ENCODE measurements at regions not wholly inside any gene's neighbourhood (a gene's known extent, or its start where the extent isn't known, plus 50 kb on each side); places are given as distances from the start of the nearest gene placed in this dataset.

DNA sequence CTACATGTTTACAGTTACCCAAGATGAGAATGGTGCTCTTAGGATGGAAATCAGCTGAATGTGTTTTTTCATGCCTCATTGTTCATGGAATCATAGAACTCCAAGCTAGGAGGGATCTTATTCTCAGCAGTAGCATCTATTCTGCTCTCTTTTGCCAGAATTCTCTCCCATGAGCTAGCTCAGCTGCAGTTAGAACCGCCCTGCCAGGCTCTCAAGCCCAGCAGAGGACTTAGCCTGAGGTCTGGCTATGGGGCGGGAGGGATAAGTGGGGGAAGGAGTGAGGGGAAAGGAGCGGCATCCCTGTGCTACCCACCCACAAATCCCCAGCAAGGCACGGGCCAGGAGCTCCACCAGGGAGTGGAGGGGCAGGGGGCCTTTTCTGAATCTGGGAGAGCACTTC lies 120.7 kb upstream of the PLXNA4 start:
- Histone ChIP-seq H3K79me2 (no peaks in the 10 kb centered on the region), H3K4me3 (ENCODE audit: low read depth, low read length) (no peak overlapping the region), H3K27me3 (ENCODE audit: control insufficient read depth, insufficient read depth, low read length) (no peaks in the 10 kb centered on the region), H3K9ac (no peak overlapping the region), H3K9me3 (ENCODE audit: control insufficient read depth, low read length) (no peaks in the 10 kb centered on the region), H3K27ac (no peak overlapping the region), H3K36me3 (ENCODE audit: control insufficient read depth, insufficient read depth, low read length) (no peaks in the 10 kb centered on the region), H3K4me2 (ENCODE audit: low read length) (no peak overlapping the region), H3K4me1 (no peaks in the 10 kb centered on the region), H2AFZ (no peak overlapping the region)
- TF ChIP-seq, protein P1, sequence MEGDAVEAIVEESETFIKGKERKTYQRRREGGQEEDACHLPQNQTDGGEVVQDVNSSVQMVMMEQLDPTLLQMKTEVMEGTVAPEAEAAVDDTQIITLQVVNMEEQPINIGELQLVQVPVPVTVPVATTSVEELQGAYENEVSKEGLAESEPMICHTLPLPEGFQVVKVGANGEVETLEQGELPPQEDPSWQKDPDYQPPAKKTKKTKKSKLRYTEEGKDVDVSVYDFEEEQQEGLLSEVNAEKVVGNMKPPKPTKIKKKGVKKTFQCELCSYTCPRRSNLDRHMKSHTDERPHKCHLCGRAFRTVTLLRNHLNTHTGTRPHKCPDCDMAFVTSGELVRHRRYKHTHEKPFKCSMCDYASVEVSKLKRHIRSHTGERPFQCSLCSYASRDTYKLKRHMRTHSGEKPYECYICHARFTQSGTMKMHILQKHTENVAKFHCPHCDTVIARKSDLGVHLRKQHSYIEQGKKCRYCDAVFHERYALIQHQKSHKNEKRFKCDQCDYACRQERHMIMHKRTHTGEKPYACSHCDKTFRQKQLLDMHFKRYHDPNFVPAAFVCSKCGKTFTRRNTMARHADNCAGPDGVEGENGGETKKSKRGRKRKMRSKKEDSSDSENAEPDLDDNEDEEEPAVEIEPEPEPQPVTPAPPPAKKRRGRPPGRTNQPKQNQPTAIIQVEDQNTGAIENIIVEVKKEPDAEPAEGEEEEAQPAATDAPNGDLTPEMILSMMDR (IDR thresholded peaks at IDR 0.05) = no peak

DNA sequence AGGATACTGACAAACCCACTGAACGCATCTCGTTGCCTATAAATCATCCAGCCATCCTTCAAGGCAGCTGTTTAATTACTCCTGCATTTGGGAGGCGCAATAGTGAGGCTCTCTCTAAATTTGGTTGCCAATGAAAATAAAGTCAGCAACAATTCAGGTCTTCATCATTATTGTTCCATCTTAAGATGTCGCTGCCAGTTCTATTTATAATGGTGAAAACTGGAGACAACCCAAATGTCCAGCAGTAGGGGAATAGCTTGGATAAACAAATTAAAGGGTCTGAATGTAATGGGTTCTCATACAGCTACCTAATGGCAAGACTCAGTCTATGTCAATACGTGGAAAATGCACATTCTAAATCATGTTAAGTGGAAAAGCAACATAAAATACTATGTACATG lies 120.1 kb upstream of the PLXNA4 start:
- H3K9ac ChIP-seq = no peak overlapping the region
- no peaks in the 10 kb centered on the region for H3K9me3 ChIP-seq (ENCODE audit: control insufficient read depth, low read length)
- TF ChIP-seq, protein P1 (IDR thresholded peaks at IDR 0.05) = no peak
- no peaks in the 10 kb centered on the region for H3K79me2 ChIP-seq
- H2AFZ ChIP-seq = no peak overlapping the region
- no peaks in the 10 kb centered on the region for H3K36me3 ChIP-seq (ENCODE audit: control insufficient read depth, insufficient read depth, low read length)
- H3K4me1 ChIP-seq = no peaks in the 10 kb centered on the region
- no peak overlapping the region for H3K27ac ChIP-seq
- no peak overlapping the region for H3K4me2 ChIP-seq (ENCODE audit: low read length)
- no peak overlapping the region for H3K4me3 ChIP-seq (ENCODE audit: low read depth, low read length)
- H3K27me3 ChIP-seq (ENCODE audit: control insufficient read depth, insufficient read depth, low read length) = no peaks in the 10 kb centered on the region

DNA sequence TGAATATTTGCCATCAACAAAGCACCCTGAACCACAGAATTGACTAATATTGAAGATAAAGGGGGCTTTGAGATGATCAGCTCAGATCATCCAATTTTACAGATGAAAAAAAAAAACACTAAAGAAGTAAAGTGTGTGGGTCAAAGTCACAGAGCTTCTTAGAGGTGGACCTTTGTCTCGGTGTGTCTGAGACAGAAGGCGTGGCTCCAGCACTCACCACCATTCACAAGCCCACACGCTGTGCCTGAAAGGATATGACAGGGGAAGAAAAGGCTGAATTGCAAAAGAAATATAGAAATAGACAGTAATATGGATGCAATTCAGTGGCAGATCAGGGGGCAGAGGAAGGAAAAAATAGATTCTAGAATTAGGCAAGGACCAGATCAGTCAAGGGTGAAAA lies 114.9 kb upstream of the PLXNA4 start:
- H3K4me3 ChIP-seq (ENCODE audit: low read depth, low read length) = no peak overlapping the region
- H3K4me1 ChIP-seq = no peaks in the 10 kb centered on the region
- no peaks in the 10 kb centered on the region for H3K9me3 ChIP-seq (ENCODE audit: control insufficient read depth, low read length)
- no peaks in the 10 kb centered on the region for H3K36me3 ChIP-seq (ENCODE audit: control insufficient read depth, insufficient read depth, low read length)
- no peaks in the 10 kb centered on the region for H3K79me2 ChIP-seq
- no peak overlapping the region for H3K4me2 ChIP-seq (ENCODE audit: low read length)
- H2AFZ ChIP-seq = no peak overlapping the region
- TF ChIP-seq, protein P1 (IDR thresholded peaks at IDR 0.05) = no peak
- no peak overlapping the region for H3K27ac ChIP-seq
- H3K27me3 ChIP-seq (ENCODE audit: control insufficient read depth, insufficient read depth, low read length) = no peaks in the 10 kb centered on the region
- H3K9ac ChIP-seq = no peak overlapping the region

DNA sequence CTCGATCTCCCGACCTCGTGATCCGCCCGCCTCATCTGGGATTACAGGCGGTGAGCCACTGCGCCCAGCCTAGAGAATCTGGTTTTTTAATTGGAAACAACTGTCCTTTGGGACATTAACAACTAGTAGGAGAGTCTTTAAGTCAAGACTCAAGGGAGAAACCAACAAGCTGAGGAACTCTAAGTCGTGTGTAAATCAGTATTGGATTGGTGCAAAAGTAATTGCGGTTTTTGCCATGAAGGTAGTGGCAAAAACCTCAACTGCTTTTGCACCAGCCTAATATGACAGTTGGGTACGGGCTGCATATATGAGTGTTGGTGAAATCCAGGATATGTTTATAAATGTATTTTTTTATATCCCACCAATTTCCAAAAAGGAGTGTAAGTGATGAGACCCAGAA lies 113.9 kb upstream of the PLXNA4 start:
- H3K9ac ChIP-seq = no peak overlapping the region
- no peak overlapping the region for H3K27ac ChIP-seq
- no peak overlapping the region for H2AFZ ChIP-seq
- no peak overlapping the region for H3K4me2 ChIP-seq (ENCODE audit: low read length)
- TF ChIP-seq, protein P1 (IDR thresholded peaks at IDR 0.05) = no peak
- no peaks in the 10 kb centered on the region for H3K79me2 ChIP-seq
- H3K4me1 ChIP-seq = no peaks in the 10 kb centered on the region
- no peak overlapping the region for H3K4me3 ChIP-seq (ENCODE audit: low read depth, low read length)
- H3K27me3 ChIP-seq (ENCODE audit: control insufficient read depth, insufficient read depth, low read length) = no peaks in the 10 kb centered on the region
- no peaks in the 10 kb centered on the region for H3K36me3 ChIP-seq (ENCODE audit: control insufficient read depth, insufficient read depth, low read length)
- H3K9me3 ChIP-seq (ENCODE audit: control insufficient read depth, low read length) = no peaks in the 10 kb centered on the region

DNA sequence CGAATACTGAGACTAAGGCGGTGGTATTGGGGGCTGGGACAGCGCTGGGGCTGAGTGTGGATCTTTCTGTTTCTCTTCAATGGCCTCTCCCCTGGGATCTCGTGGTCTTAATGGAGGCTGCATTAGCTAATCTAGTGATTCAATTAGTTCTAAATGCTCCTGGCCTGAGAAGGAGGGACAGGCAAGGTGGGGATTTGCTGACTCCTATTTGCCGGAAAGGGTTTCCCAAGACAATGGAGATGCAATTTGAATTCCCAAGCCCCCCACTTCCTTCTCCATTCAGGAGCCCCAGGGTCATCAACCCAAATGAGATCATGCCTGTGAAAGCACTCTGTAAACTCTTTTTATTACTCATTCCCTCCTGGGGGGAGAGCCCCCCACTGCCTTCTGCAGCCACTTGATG lies 111.7 kb upstream of the PLXNA4 start:
- Histone ChIP-seq H3K4me2 (ENCODE audit: low read length) (no peak overlapping the region), H3K4me1 (no peaks in the 10 kb centered on the region), H3K27me3 (ENCODE audit: control insufficient read depth, insufficient read depth, low read length) (no peaks in the 10 kb centered on the region), H2AFZ (no peak overlapping the region), H3K27ac (no peak overlapping the region), H3K9me3 (ENCODE audit: control insufficient read depth, low read length) (no peaks in the 10 kb centered on the region), H3K4me3 (ENCODE audit: low read depth, low read length) (no peak overlapping the region), H3K9ac (no peak overlapping the region), H3K36me3 (ENCODE audit: control insufficient read depth, insufficient read depth, low read length) (no peaks in the 10 kb centered on the region), H3K79me2 (no peaks in the 10 kb centered on the region)
- TF ChIP-seq, protein P1 (IDR thresholded peaks at IDR 0.05) = no peak
